HG03469 (cell line): ENCODE measurements at regions not wholly inside any gene's neighbourhood (a gene's known extent, or its start where the extent isn't known, plus 50 kb on each side); places are given as distances from the start of the nearest gene placed in this dataset.
"Not testable (repeated sequence)": the region's sequence is repeated elsewhere in the genome, so short reads cannot be mapped to it uniquely, and the experiment has no call there.

Experiments used
- ATAC-seq: cut with Tn5 transposase; IDR thresholded peaks from one replicate; pipeline ENCODE4 v1.9.1; 2021; ENCODE audit warnings: mild to moderate bottlenecking, moderate library complexity, moderate number of reproducible peaks; ENCODE audit not compliant: unreplicated experiment

GRCh38 chr6:67920040-67920439, 715.0 kb upstream of the ADGRB3 start:
- not testable (repeated sequence) for ATAC-seq

- ATAC-seq: no peak
Observed at GRCh38 chr6:67916399-67916798, 718.7 kb upstream of the ADGRB3 start.

- ATAC-seq: no peak
Observed at GRCh38 chr6:67914419-67914818, 720.7 kb upstream of the ADGRB3 start.

GRCh38 chr6:67909354-67909753, 725.7 kb upstream of the ADGRB3 start:
- no peak for ATAC-seq

GRCh38 chr6:67908379-67908778, 726.7 kb upstream of the ADGRB3 start:
- ATAC-seq: no peak

GRCh38 chr6:67904735-67905134, 730.3 kb upstream of the ADGRB3 start:
- not testable (repeated sequence) for ATAC-seq

GRCh38 chr6:67898875-67899274, 736.2 kb upstream of the ADGRB3 start:
- no peak for ATAC-seq

GRCh38 chr6:67897998-67898607, 737.0 kb upstream of the ADGRB3 start:
- ATAC-seq: no peak

GRCh38 chr6:67896476-67896875, 738.6 kb upstream of the ADGRB3 start:
- no peak for ATAC-seq

GRCh38 chr6:67889682-67889995, 745.4 kb upstream of the ADGRB3 start:
- ATAC-seq: no peak

- ATAC-seq: no peak
Observed at GRCh38 chr6:67888886-67889681, 746.0 kb upstream of the ADGRB3 start.

GRCh38 chr6:67888546-67888885, 746.6 kb upstream of the ADGRB3 start:
- ATAC-seq: no peak

GRCh38 chr6:67887747-67888545, 747.1 kb upstream of the ADGRB3 start:
- ATAC-seq: no peak

- no peak for ATAC-seq
Observed at GRCh38 chr6:67887419-67887746, 747.7 kb upstream of the ADGRB3 start.

- ATAC-seq: no peak
Observed at GRCh38 chr6:67886840-67887292, 748.2 kb upstream of the ADGRB3 start.

GRCh38 chr6:67886036-67886707, 748.9 kb upstream of the ADGRB3 start:
- ATAC-seq: no peak

GRCh38 chr6:67885081-67886033, 749.7 kb upstream of the ADGRB3 start:
- ATAC-seq: no peak

GRCh38 chr6:67884442-67884841, 750.6 kb upstream of the ADGRB3 start:
- no peak for ATAC-seq

GRCh38 chr6:67883500-67884366, 751.3 kb upstream of the ADGRB3 start:
- no peak for ATAC-seq
